MM.1S (cell line): ENCODE measurements at regions not wholly inside any gene's neighbourhood (a gene's known extent, or its start where the extent isn't known, plus 50 kb on each side); places are given as distances from the start of the nearest gene placed in this dataset.

Experiments
- DNase-seq: peaks from one replicate; pipeline ENCODE4 v3.0.0-alpha.2; 2015
- H2AFZ ChIP-seq: fragments of 300-600 bp; sonication (generic); 2 replicates; pipeline ENCODE4 v1.6.0; 2016; ENCODE audit warnings: antibody characterized with exemption, low read length
- H3F3A ChIP-seq: fragments of 300-600 bp; sonication (generic); 2 replicates; pipeline ENCODE4 v1.6.1; 2016; ENCODE audit warnings: mild to moderate bottlenecking, antibody characterized with exemption, low read length, moderate library complexity, mixed read lengths; ENCODE audit not compliant: insufficient read depth
- H3K27ac ChIP-seq: fragments of 300-600 bp; sonication (generic); 2 replicates; pipeline ENCODE4 v1.5.1; 2016; ENCODE audit warnings: mild to moderate bottlenecking, low read length
- H3K27me3 ChIP-seq: fragments of 300-600 bp; sonication (generic); replicated peaks from 2 replicates; pipeline ENCODE4 v1.6.0; 2016; ENCODE audit warnings: low read length; ENCODE audit not compliant: insufficient read depth
- H3K36me3 ChIP-seq: fragments of 300-600 bp; sonication (generic); replicated peaks from 2 replicates; pipeline ENCODE4 v1.6.1; 2016; ENCODE audit warnings: mild to moderate bottlenecking, low read length, mixed read lengths; ENCODE audit not compliant: insufficient read depth
- H3K4me1 ChIP-seq: fragments of 300-600 bp; sonication (generic); 2 replicates; pipeline ENCODE4 v1.6.1; 2016; ENCODE audit warnings: low read length, mixed read lengths
- H3K4me2 ChIP-seq: fragments of 300-600 bp; sonication (generic); 2 replicates; pipeline ENCODE4 v1.6.0; 2016; ENCODE audit warnings: low read depth, low read length
- H3K4me3 ChIP-seq: fragments of 300-600 bp; sonication (generic); 2 replicates; pipeline ENCODE4 v1.5.1; 2016; ENCODE audit warnings: low read length, mixed read lengths
- H3K79me2 ChIP-seq: fragments of 300-600 bp; sonication (generic); 2 replicates; pipeline ENCODE4 v1.6.1; 2016; ENCODE audit warnings: mixed run types, low read length, mixed read lengths
- H3K9ac ChIP-seq: fragments of 300-600 bp; sonication (generic); 2 replicates; pipeline ENCODE4 v1.6.1; 2016; ENCODE audit warnings: low read length, mixed read lengths
- H3K9me2 ChIP-seq: fragments of 300-600 bp; sonication (generic); replicated peaks from 2 replicates; pipeline ENCODE4 v1.6.1; 2016; ENCODE audit warnings: mild to moderate bottlenecking, low read length, mixed read lengths; ENCODE audit not compliant: insufficient read depth
- H3K9me3 ChIP-seq: fragments of 300-600 bp; sonication (generic); replicated peaks from 2 replicates; pipeline ENCODE4 v1.6.1; 2016; ENCODE audit warnings: mild to moderate bottlenecking, low read length, mixed read lengths; ENCODE audit not compliant: insufficient read depth
- H4K20me1 ChIP-seq: fragments of 300-600 bp; sonication (generic); 2 replicates; pipeline ENCODE4 v1.6.1; 2016; ENCODE audit warnings: mild to moderate bottlenecking, low read length, moderate library complexity, mixed read lengths; ENCODE audit not compliant: insufficient read depth
- CTCF ChIP-seq: fragments of 300-600 bp; sonication (generic); IDR thresholded peaks from 2 replicates; pipeline ENCODE4 v1.5.1; 2016; ENCODE audit warnings: antibody characterized with exemption, low read length, mixed read lengths
- EZH2 ChIP-seq: fragments of 300-600 bp; sonication (generic); optimal IDR thresholded peaks from 2 replicates; pipeline ENCODE3; 2017; ENCODE audit warnings: low read depth, mild to moderate bottlenecking, antibody characterized with exemption, low read length, mixed read lengths
- EZH2phosphoT487 ChIP-seq: fragments of 300-600 bp; sonication (generic); IDR thresholded peaks from 2 replicates; pipeline ENCODE4 v1.6.1; 2018; ENCODE audit warnings: antibody characterized with exemption, low read length

- no peak for DNase-seq
- TF ChIP-seq CTCF (no peak), EZH2phosphoT487 (no peak), EZH2 (no peak)
Observed at GRCh38 chr6:34616227-34616585, 60.1 kb upstream of the SPDEF start.

GRCh38 chr6:34615574-34616226, 59.6 kb upstream of the SPDEF start:
- no peak overlapping the region for H3K4me2 ChIP-seq
- no peaks in the 10 kb centered on the region for H3K4me1 ChIP-seq
- no peaks in the 10 kb centered on the region for H4K20me1 ChIP-seq
- no peaks in the 10 kb centered on the region for H3K36me3 ChIP-seq
- no peak overlapping the region for H2AFZ ChIP-seq
- H3K9ac ChIP-seq = no peak overlapping the region
- H3K79me2 ChIP-seq = peaks cover 27% of the 10 kb centered on the region
- no peaks in the 10 kb centered on the region for H3K27me3 ChIP-seq
- H3F3A ChIP-seq = no peaks in the 10 kb centered on the region
- no peaks in the 10 kb centered on the region for H3K9me2 ChIP-seq
- TF ChIP-seq CTCF (no peak), EZH2phosphoT487 (no peak), EZH2 (no peak)
- DNase-seq = no peak
- no peaks in the 10 kb centered on the region for H3K9me3 ChIP-seq
- no peak overlapping the region for H3K27ac ChIP-seq
- H3K4me3 ChIP-seq = no peak overlapping the region

More at GRCh38 chr6:34616227-34616585, 60.1 kb upstream of the SPDEF start:
- peaks cover 32% of the 10 kb centered on the region for H3K79me2 ChIP-seq
- no peak overlapping the region for H3K9ac ChIP-seq
- H2AFZ ChIP-seq = no peak overlapping the region
- no peaks in the 10 kb centered on the region for H3K36me3 ChIP-seq
- no peaks in the 10 kb centered on the region for H3K9me2 ChIP-seq
- H3K4me2 ChIP-seq = no peak overlapping the region
- H3K27ac ChIP-seq = no peak overlapping the region
- H3K9me3 ChIP-seq = no peaks in the 10 kb centered on the region
- no peaks in the 10 kb centered on the region for H3F3A ChIP-seq
- no peak overlapping the region for H3K4me3 ChIP-seq
- no peaks in the 10 kb centered on the region for H3K27me3 ChIP-seq
- H3K4me1 ChIP-seq = no peaks in the 10 kb centered on the region
- H4K20me1 ChIP-seq = no peaks in the 10 kb centered on the region

GRCh38 chr6:34610819-34611477, 54.8 kb upstream of the SPDEF start:
- H3K9ac ChIP-seq = no peak overlapping the region
- no peaks in the 10 kb centered on the region for H3K9me2 ChIP-seq
- H3K79me2 ChIP-seq = peaks cover 39% of the 10 kb centered on the region
- no peaks in the 10 kb centered on the region for H3K27me3 ChIP-seq
- no peaks in the 10 kb centered on the region for H3K9me3 ChIP-seq
- no peak overlapping the region for H2AFZ ChIP-seq
- H3K4me3 ChIP-seq = no peak overlapping the region
- H3K36me3 ChIP-seq = no peaks in the 10 kb centered on the region
- no peak overlapping the region for H3K27ac ChIP-seq
- no peak overlapping the region for H3K4me2 ChIP-seq
- no peaks in the 10 kb centered on the region for H4K20me1 ChIP-seq
- TF ChIP-seq CTCF (no peak), EZH2phosphoT487 (no peak), EZH2 (no peak)
- DNase-seq = no peak
- H3F3A ChIP-seq = no peaks in the 10 kb centered on the region
- H3K4me1 ChIP-seq = no peaks in the 10 kb centered on the region
